CD14-positive monocyte (primary cell): ENCODE measurements at regions not wholly inside any gene's neighbourhood (a gene's known extent, or its start where the extent isn't known, plus 50 kb on each side); places are given as distances from the start of the nearest gene placed in this dataset.

Experiments
- DNase-seq, 3 donors: peaks; one replicate each; pipeline ENCODE4 v3.0.0-alpha.2; 2011 to 2022
- H2AFZ ChIP-seq: 2 replicates; pipeline ENCODE4 v1.6.0; 2012; ENCODE audit warnings: mild to moderate bottlenecking, low read depth, low read length, inconsistent platforms; ENCODE audit not compliant: insufficient read depth, poor library complexity, severe bottlenecking
- H3K27ac ChIP-seq, 2 donors: 1 replicate in 1 of 2; 2 replicates in 1 of 2; pipeline ENCODE4 v1.5.1; 2012 to 2013; ENCODE audit warnings: low read length in 2 of 2, control low read depth in 1 of 2, inconsistent platforms in 1 of 2, low read depth in 1 of 2, mild to moderate bottlenecking in 1 of 2
- H3K27me3 ChIP-seq, 2 donors: one replicate each; pipeline versions ENCODE4 v1.6.0 to v1.6.1; 2011 to 2013; ENCODE audit warnings: low read length in 2 of 2; ENCODE audit not compliant: control insufficient read depth in 2 of 2, insufficient read depth in 2 of 2
- H3K36me3 ChIP-seq, 2 donors: replicated peaks in 1 of 2; 1 replicate in 1 of 2; 2 replicates in 1 of 2; pipeline versions ENCODE4 v1.5.1 to v1.6.1; 2012 to 2013; ENCODE audit warnings: low read length in 2 of 2, control low read depth in 1 of 2, inconsistent platforms in 1 of 2, mild to moderate bottlenecking in 1 of 2; ENCODE audit not compliant: insufficient read depth in 2 of 2, control insufficient read depth in 1 of 2
- H3K4me1 ChIP-seq, 2 donors: 1 replicate in 1 of 2; 2 replicates in 1 of 2; pipeline versions ENCODE4 v1.5.1 to v1.6.1; 2012 to 2013; ENCODE audit warnings: low read length in 2 of 2, control low read depth in 1 of 2, inconsistent platforms in 1 of 2, mild to moderate bottlenecking in 1 of 2, moderate library complexity in 1 of 2; ENCODE audit not compliant: insufficient read depth in 2 of 2, control insufficient read depth in 1 of 2
- H3K4me2 ChIP-seq: replicated peaks from 2 replicates; pipeline ENCODE3; 2012; ENCODE audit warnings: low read length, moderate library complexity, mild to moderate bottlenecking; ENCODE audit not compliant: poor library complexity, severe bottlenecking; ENCODE audit errors: extremely low read depth
- H3K4me3 ChIP-seq, 3 experiments: fragments of 200-600 bp in 1 of 3; sonication (generic) in 1 of 3; replicated peaks in 1 of 3; 1 replicate in 2 of 3; 2 replicates in 1 of 3; pipeline ENCODE4 v1.5.1; 2011 to 2013; ENCODE audit warnings: low read length in 3 of 3, mild to moderate bottlenecking in 3 of 3, control low read depth in 2 of 3, low read depth in 2 of 3, inconsistent platforms in 1 of 3, moderate library complexity in 1 of 3
- H3K79me2 ChIP-seq: 2 replicates; pipeline ENCODE4 v1.6.0; 2012; ENCODE audit warnings: mild to moderate bottlenecking, control low read depth, inconsistent platforms, low read length, moderate library complexity; ENCODE audit not compliant: insufficient read depth
- H3K9ac ChIP-seq: 2 replicates; pipeline ENCODE4 v1.6.0; 2017; ENCODE audit warnings: low read length, mild to moderate bottlenecking; ENCODE audit not compliant: insufficient read depth, poor library complexity, severe bottlenecking
- H3K9me3 ChIP-seq, 2 donors: replicated peaks in 1 of 2; 1 replicate in 1 of 2; 2 replicates in 1 of 2; pipeline versions ENCODE4 v1.5.1 to v1.6.1; 2012 to 2013; ENCODE audit warnings: low read length in 2 of 2, control low read depth in 1 of 2; ENCODE audit not compliant: control insufficient read depth in 1 of 2, insufficient read depth in 1 of 2
- H4K20me1 ChIP-seq: 2 replicates; pipeline ENCODE4 v1.6.0; 2012; ENCODE audit warnings: mild to moderate bottlenecking, low read length, control low read depth, moderate library complexity; ENCODE audit not compliant: insufficient read depth
- H3K27ac Mint-ChIP-seq, 7 donors: one replicate each; pipeline ENCODE4 v1.8.0; 2020; ENCODE audit warnings: mild to moderate bottlenecking in 7 of 7, mixed read lengths in 7 of 7, moderate library complexity in 6 of 7, inconsistent platforms in 2 of 7
- H3K27me3 Mint-ChIP-seq, 3 donors: one replicate each; pipeline ENCODE4 v1.8.0; 2021 to 2022; ENCODE audit warnings: low read depth in 3 of 3, mild to moderate bottlenecking in 3 of 3, mixed read lengths in 3 of 3, moderate library complexity in 3 of 3, inconsistent platforms in 1 of 3
- H3K36me3 Mint-ChIP-seq, 2 donors: one replicate each; pipeline ENCODE4 v1.8.0; 2020; ENCODE audit warnings: mixed read lengths in 2 of 2, inconsistent platforms in 1 of 2, mild to moderate bottlenecking in 1 of 2
- H3K4me1 Mint-ChIP-seq: one replicate; pipeline ENCODE4 v1.8.0; 2020; ENCODE audit warnings: mild to moderate bottlenecking, mixed read lengths
- H3K4me3 Mint-ChIP-seq, 2 donors: one replicate each; pipeline ENCODE4 v1.8.0; 2020; ENCODE audit warnings: mild to moderate bottlenecking in 2 of 2, mixed read lengths in 2 of 2, moderate library complexity in 1 of 2
- H3K9me3 Mint-ChIP-seq, 7 donors: one replicate each; pipeline ENCODE4 v1.8.0; 2020 to 2022; ENCODE audit warnings: mixed read lengths in 7 of 7, mild to moderate bottlenecking in 6 of 7, moderate library complexity in 6 of 7, inconsistent platforms in 2 of 7
- CTCF ChIP-seq: fragments of 200-600 bp; IDR thresholded peaks from one replicate; pipeline ENCODE4 v1.8.0; 2022; ENCODE audit warnings: antibody characterized with exemption, mild to moderate bottlenecking
- WGBS: methylation state at CpG from one replicate; pipeline ENCODE4 v1.1.5; 2013; ENCODE audit warnings: missing lambda C conversion rate; ENCODE audit not compliant: insufficient coverage; 5-methylcytosine and 5-hydroxymethylcytosine counted together
- intact Hi-C, 2 donors: fragments of 100-400 bp; cut with micrococcal nuclease; formaldehyde crosslinking; loops; one replicate each; pipeline versions ENCODE4 v1.15.0 to v1.15.1; 2023

GRCh38 chr4:160772668-160773067 is 1391.1 kb downstream of the FSTL5 start:
- H3K27ac ChIP-seq, result no peak overlapping the region
- H3K36me3 ChIP-seq, result no peaks in the 10 kb centered on the region
- intact Hi-C loops, result no loop called here
- no peak overlapping the region for H3K4me2 ChIP-seq
- H3K4me1 ChIP-seq, result no peaks in the 10 kb centered on the region
- no peak for TF ChIP-seq CTCF
- DNase-seq, result no peak
- no peak overlapping the region for H3K4me3 ChIP-seq
- no peaks in the 10 kb centered on the region for H3K27me3 ChIP-seq
- Mint-ChIP-seq H3K4me3 (no peak overlapping the region), H3K27me3 (no peaks in the 10 kb centered on the region), H3K27ac (no peak overlapping the region), H3K4me1 (no peaks in the 10 kb centered on the region), H3K36me3 (no peaks in the 10 kb centered on the region), H3K9me3 (peaks cover 0 to 4% (median 0%) of the 10 kb centered on the region in 7 donors)
- no peaks in the 10 kb centered on the region for H3K79me2 ChIP-seq
- H2AFZ ChIP-seq, result no peak overlapping the region
- no peaks in the 10 kb centered on the region for H4K20me1 ChIP-seq
- WGBS, result no CpG with 5 or more reads among the region's 2 CpGs
- H3K9me3 ChIP-seq, result no peaks in the 10 kb centered on the region
- H3K9ac ChIP-seq, result no peak overlapping the region

GRCh38 chr4:160795216-160795615 is 1368.6 kb downstream of the FSTL5 start:
- Histone ChIP-seq H3K36me3 (no peaks in the 10 kb centered on the region), H3K27ac (no peak overlapping the region), H3K4me2 (no peak overlapping the region), H3K79me2 (no peaks in the 10 kb centered on the region), H2AFZ (no peak overlapping the region), H4K20me1 (no peaks in the 10 kb centered on the region), H3K4me3 (no peak overlapping the region), H3K9ac (no peak overlapping the region), H3K4me1 (no peaks in the 10 kb centered on the region), H3K9me3 (peaks cover 6 to 32% of the 10 kb centered on the region in 2 donors), H3K27me3 (no peaks in the 10 kb centered on the region)
- DNase-seq, result no peak
- peaks cover 0 to 1% (median 1%) of the 10 kb centered on the region in 3 donors for H3K27me3 Mint-ChIP-seq
- H3K27ac Mint-ChIP-seq, result no peak overlapping the region
- H3K4me1 Mint-ChIP-seq, result no peaks in the 10 kb centered on the region
- no peak for TF ChIP-seq CTCF
- peaks cover 8 to 21% (median 11%) of the 10 kb centered on the region in 7 donors for H3K9me3 Mint-ChIP-seq
- H3K4me3 Mint-ChIP-seq, result no peak overlapping the region
- H3K36me3 Mint-ChIP-seq, result no peaks in the 10 kb centered on the region
- intact Hi-C loops, result no loop called here
